HG03442 (cell line): ENCODE measurements at regions not wholly inside any gene's neighbourhood (a gene's known extent, or its start where the extent isn't known, plus 50 kb on each side); places are given as distances from the start of the nearest gene placed in this dataset.
"Not testable (repeated sequence)": the region's sequence is repeated elsewhere in the genome, so short reads cannot be mapped to it uniquely, and the experiment has no call there.

Experiments
- ATAC-seq: cut with Tn5 transposase; IDR thresholded peaks from one replicate; pipeline ENCODE4 v1.9.1; 2021; ENCODE audit warnings: mild to moderate bottlenecking, moderate library complexity; ENCODE audit not compliant: unreplicated experiment

- ATAC-seq: no peak
Observed at GRCh38 chr3:164303894-164304293, 774.4 kb downstream of the SI start.

DNA sequence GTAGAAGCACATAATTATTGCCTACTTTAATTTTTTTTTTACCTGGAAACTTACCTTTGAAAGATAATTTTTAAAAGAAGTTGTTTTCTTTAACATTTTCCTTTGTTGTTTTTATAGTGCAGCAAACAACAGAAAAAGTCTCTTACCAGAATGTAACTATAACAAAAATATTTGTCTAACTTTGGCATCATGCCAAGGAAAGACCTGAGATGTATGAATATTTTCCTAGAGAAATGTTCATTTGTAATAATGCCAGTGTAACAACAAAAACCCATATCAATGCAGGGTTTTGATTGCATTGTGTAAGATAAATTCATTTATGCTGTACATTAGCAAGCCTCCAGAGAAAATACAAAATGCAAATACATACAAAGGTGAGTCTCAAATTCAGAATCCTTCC lies 775.7 kb downstream of the SI start:
- no peak for ATAC-seq

DNA sequence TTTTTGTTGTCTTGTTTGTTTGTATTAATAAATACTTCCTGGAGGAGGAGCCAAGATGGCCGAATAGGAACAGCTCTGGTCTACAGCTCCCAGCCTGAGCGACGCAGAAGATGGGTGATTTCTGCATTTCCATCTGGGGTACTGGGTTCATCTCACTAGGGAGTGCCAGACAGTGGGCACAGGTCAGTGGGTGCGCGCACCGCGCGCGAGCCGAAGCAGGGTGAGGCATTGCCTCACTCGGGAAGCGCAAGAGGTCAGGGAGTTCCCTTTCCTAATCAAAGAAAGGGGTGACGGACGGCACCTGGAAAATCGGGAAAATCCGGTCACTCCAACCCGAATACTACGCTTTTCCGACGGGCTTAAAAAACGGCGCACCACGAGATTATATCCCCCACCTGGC lies 786.8 kb downstream of the SI start:
- not testable (repeated sequence) for ATAC-seq

DNA sequence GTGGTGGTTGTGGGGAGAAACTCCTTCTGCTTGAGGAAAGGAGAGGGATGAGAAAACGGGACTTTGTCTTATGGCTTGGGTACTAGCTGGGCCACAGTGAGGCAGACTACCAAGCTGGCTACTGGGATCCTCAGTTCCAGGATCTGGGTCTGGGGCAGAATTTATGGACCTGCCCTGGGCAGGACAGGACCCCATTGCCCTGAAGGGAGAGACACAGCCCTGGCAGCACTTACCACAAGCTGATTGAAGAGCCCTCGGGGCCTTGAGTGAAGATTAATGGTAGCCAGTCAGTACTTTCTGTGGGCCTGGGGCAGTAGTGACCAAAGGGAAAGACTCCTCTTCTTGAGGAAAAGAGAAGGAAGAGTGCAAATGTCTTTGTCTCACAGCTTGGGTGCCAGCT lies 799.7 kb downstream of the SI start:
- no peak for ATAC-seq

- ATAC-seq: no peak
Observed at GRCh38 chr3:164267053-164267452, 811.2 kb downstream of the SI start.

DNA sequence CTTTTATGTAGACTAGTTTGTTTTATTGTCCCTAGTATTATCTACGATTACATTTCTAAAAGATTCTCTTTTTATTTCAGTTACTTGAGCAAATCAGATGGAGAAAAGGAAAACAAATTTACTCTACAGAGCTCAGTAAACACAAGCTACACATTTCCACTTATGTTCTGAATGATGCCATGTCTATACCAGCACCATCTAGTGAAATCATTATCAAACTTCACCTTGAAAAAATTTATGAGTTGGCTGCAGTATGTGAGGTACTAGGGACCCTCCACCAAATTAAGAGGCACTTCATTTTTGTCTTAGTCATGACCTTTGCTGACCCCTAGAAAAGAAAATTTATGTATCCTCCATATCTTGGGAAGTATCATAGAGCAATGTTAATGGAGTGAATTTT lies 827.4 kb downstream of the SI start:
- no peak for ATAC-seq

GRCh38 chr3:164236851-164237250 lies 841.4 kb downstream of the SI start:
- ATAC-seq: no peak

GRCh38 chr3:164235289-164236028 lies 842.8 kb downstream of the SI start:
- no peak for ATAC-seq

GRCh38 chr3:164233951-164234350 lies 844.3 kb downstream of the SI start:
- ATAC-seq: no peak

GRCh38 chr3:164231718-164232117 lies 846.6 kb downstream of the SI start:
- no peak for ATAC-seq

GRCh38 chr3:164230385-164231094 lies 847.8 kb downstream of the SI start:
- ATAC-seq: no peak

DNA sequence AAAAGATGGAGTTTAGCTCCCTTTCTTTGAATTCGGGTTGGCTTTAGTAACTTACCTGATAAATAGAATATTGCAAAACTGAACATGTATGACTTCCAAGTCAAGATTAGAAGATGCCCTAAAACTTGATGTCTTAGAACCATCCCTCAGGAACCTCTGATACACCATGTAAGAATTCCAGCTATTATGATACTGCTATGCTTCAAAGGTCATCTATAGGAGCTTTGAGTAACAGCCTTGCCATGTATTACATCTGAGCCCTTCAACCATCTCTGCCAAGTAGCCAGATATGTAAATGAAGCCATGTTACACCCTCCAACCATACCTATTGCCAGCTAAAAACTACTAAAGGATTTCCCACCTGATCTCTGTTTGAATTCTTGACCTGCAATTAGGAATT lies 854.2 kb downstream of the SI start:
- ATAC-seq: no peak

- ATAC-seq: no peak
Observed at GRCh38 chr3:164222197-164222596, 856.1 kb downstream of the SI start.

- no peak for ATAC-seq
Observed at GRCh38 chr3:164221297-164221696, 857.0 kb downstream of the SI start.

DNA sequence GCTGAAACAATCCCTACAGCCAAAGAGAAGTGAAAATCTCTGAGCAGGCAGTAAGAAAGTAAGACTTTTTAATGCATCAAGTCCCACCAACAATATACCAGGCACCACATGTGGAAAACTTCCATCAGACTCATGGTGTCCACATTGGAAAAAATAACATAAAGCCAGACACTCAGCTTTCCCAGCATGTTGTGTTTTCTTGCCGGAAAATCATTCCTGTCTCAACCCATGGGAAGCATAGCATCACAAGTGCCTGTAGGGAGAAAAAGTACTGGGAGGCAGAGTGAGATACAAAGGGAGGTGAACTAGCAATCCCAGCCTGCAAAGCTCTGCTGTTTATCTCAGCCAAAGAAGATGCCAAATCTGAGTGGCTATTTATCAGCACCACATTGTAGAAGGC lies 868.9 kb downstream of the SI start:
- no peak for ATAC-seq

- no peak for ATAC-seq
Observed at GRCh38 chr3:164208821-164209220, 869.5 kb downstream of the SI start.

DNA sequence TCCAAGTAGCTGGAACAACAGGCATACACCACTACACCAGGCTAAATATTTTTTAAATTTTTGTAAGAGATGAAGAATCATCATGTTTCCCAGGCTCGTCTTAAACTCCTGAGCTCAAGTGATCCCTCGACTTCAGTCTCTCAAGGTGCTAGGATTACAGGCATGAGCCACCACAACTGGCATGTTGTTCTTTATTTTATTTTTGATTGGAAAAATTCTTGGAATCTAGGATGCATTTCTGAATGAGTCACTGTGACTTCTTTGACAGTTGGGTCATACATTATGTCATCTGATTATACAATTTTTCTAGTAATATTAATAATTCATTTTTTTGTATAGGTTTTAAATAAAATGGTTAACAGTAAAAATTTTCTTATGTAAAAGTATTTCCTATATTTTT lies 870.2 kb downstream of the SI start:
- ATAC-seq: no peak

DNA sequence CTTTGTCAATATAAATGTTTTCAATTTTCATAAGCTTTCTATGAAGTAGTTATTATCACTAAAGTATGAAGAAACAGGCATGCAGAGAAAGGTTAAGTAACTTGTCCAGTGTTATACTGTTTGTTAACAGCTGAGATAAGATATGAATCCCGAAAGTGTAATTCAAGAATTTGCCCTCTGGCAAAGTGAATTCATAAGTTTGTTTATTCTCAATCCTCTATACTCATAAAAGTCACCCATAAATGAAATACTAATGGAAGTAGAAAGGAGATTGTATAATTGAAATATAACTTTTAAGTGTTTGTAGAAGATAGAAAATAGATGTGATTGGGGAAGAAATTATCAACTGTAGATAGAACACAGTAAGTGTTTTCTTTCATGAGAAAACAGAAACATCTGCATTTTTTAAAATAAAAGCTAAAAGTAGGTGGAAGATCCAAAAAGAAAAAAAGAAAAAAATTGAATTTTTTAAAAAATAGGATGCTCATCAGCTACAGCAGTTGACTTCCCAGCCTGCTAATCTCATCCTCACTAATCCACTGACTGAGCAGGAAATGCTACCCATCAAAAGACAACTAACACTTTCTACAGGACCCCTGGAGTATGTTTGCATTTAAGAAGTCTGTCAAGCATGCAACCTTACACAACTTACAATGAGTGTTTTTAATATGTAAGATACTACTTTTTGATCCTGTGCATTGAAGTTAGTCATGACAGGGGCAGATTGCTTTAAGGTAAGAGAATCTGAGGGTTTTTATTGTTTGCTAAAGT lies 878.1 kb downstream of the SI start:
- ATAC-seq: no peak

DNA sequence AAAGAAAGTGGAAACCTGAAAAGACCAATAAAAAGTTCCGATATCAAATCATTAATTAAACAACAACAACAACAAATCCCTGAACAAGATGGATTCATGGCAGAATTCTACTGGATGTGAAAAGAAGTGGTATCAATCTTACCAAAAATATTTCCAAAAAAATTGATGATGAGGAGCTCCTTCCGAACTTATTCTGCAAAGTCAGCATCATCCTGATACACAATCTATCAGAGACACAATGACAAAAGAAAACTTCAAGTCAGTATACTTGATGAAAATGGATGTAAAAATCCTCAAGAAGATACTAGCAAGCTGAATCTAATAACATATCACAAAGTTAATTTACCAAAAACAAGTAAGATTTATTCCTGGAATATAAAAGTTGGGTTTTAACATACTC lies 881.8 kb downstream of the SI start:
- ATAC-seq: no peak

GRCh38 chr3:164194842-164195241 lies 883.5 kb downstream of the SI start:
- no peak for ATAC-seq

GRCh38 chr3:164192974-164193373 lies 885.3 kb downstream of the SI start:
- no peak for ATAC-seq

DNA sequence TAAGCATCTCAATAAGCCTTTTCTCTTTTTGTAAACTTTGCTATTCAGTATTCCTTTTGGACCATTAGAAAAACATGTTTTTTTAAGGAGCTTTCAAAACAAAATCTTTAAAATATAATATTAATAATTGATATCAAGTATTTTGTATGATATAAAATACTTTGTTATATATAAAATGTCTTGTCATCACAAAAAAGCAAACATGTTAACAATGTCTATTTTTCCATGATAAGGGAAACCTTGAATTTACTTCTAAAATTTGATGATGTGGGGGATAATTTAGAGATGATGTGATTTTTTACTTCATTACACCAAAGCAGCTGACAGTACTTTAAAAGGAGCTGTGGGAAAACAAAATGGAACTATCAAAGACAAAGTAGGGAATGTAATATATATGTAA lies 887.7 kb downstream of the SI start:
- ATAC-seq: no peak
